Uterus (tissue), 2 donors: ENCODE measurements at regions not wholly inside any gene's neighbourhood (a gene's known extent, or its start where the extent isn't known, plus 50 kb on each side); places are given as distances from the start of the nearest gene placed in this dataset.

ENCODE experiments used
- POLR2A ChIP-seq, 2 donors: fragments of 450-650 bp; IDR thresholded peaks; one replicate each; pipeline ENCODE4 v1.6.1; 2016; ENCODE audit warnings: antibody characterized with exemption in 2 of 2, mild to moderate bottlenecking in 1 of 2, moderate library complexity in 1 of 2
- TF ChIP-seq, protein P1 (sequence below), 4 experiments: fragments of 200-600 bp in 2 of 4; fragments of 450-650 bp in 2 of 4; sonication (generic) in 2 of 4; IDR thresholded peaks; one replicate each; pipeline ENCODE4 v1.5.1; 2016 to 2019; ENCODE audit warnings: antibody characterized with exemption in 4 of 4, mild to moderate bottlenecking in 2 of 4, moderate library complexity in 1 of 4

GRCh38 chr4:28464823-28465222 is 1604.2 kb downstream of the STIM2 start:
- TF ChIP-seq, protein P1, sequence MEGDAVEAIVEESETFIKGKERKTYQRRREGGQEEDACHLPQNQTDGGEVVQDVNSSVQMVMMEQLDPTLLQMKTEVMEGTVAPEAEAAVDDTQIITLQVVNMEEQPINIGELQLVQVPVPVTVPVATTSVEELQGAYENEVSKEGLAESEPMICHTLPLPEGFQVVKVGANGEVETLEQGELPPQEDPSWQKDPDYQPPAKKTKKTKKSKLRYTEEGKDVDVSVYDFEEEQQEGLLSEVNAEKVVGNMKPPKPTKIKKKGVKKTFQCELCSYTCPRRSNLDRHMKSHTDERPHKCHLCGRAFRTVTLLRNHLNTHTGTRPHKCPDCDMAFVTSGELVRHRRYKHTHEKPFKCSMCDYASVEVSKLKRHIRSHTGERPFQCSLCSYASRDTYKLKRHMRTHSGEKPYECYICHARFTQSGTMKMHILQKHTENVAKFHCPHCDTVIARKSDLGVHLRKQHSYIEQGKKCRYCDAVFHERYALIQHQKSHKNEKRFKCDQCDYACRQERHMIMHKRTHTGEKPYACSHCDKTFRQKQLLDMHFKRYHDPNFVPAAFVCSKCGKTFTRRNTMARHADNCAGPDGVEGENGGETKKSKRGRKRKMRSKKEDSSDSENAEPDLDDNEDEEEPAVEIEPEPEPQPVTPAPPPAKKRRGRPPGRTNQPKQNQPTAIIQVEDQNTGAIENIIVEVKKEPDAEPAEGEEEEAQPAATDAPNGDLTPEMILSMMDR (IDR thresholded peaks at IDR 0.05), result no peak
- no peak for TF ChIP-seq POLR2A (IDR thresholded peaks at IDR 0.05)
